ENCODE measurements at regions not wholly inside any gene's neighbourhood (a gene's known extent, or its start where the extent isn't known, plus 50 kb on each side); places are given as distances from the start of the nearest gene placed in this dataset.

GRCh38 chr4:56286763-56287162, 100.5 kb downstream of the AASDH start:
- TF ChIP-seq, protein P1, sequence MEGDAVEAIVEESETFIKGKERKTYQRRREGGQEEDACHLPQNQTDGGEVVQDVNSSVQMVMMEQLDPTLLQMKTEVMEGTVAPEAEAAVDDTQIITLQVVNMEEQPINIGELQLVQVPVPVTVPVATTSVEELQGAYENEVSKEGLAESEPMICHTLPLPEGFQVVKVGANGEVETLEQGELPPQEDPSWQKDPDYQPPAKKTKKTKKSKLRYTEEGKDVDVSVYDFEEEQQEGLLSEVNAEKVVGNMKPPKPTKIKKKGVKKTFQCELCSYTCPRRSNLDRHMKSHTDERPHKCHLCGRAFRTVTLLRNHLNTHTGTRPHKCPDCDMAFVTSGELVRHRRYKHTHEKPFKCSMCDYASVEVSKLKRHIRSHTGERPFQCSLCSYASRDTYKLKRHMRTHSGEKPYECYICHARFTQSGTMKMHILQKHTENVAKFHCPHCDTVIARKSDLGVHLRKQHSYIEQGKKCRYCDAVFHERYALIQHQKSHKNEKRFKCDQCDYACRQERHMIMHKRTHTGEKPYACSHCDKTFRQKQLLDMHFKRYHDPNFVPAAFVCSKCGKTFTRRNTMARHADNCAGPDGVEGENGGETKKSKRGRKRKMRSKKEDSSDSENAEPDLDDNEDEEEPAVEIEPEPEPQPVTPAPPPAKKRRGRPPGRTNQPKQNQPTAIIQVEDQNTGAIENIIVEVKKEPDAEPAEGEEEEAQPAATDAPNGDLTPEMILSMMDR (IDR thresholded peaks at IDR 0.05; ENCODE audit: borderline replicate concordance, insufficient read depth, low read depth, low read length), result no peak

DNA sequence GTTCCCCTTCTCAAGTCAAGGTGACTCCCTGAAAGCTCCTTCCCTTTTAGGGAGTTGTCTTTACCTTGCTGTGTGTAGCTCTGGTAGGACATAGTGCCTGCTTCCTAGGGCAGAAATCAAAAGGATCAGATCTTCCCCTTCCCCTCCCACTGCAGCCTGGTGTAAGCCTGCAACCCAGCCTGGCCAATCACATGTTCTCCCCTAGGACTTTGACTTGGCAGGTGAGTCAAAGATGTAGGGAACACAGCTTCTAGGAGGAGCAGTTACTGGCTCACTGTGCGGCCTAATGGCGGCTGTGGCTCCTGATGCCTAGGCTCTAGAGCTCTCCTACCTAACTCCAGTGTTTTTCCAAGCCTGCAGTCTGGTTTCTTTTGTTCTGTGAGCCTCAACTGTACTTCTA, 103.9 kb downstream of the AASDH start:
- TF ChIP-seq, protein P1 (IDR thresholded peaks at IDR 0.05; ENCODE audit: borderline replicate concordance, insufficient read depth, low read depth, low read length), result no peak
- no peak overlapping the region for H3K4me3 ChIP-seq (ENCODE audit: low read depth, low read length)

More at GRCh38 chr4:56286763-56287162, 100.5 kb downstream of the AASDH start:
- H3K4me3 ChIP-seq (ENCODE audit: low read depth, low read length), result no peak overlapping the region

DNA sequence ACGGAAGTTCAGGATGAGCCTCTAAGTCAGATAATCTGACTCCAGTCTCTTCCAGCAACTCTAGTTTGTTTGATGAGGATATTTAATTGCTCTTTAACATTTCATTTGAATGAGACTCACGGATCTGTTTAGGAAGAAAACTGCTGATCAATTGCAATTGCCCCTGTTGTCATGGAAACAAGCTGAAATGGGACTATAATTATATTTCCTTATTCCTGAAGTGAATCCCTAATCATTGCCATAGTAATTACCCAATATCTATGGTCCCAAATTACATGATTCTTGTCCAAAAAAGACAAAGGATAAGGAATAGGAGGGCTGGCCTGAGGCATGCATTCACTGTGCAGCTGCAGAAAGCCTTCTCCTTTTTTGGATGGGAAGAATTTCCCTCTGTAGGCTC, 105.3 kb downstream of the AASDH start:
- no peak overlapping the region for H3K4me3 ChIP-seq (ENCODE audit: low read depth, low read length)
- TF ChIP-seq, protein P1 (IDR thresholded peaks at IDR 0.05; ENCODE audit: borderline replicate concordance, insufficient read depth, low read depth, low read length), result no peak

DNA sequence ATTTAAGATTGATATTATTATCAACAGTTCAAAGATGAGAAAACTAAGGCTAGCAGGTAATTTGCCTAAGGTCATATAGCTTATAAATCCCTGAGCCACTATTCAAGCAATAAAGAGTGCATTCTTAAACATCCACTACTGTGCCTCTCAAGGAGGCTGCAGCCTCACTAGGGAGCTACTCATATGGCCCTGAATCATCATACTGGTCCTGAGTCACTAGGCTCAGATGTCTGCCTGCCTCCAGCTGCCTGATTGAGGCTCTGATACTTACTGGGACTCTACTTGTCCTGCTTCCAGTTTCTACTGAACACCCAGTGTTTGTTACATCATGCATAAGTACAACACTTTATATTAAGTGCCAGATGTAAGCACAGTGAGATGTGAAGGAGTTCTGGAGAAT, 110.7 kb downstream of the AASDH start:
- TF ChIP-seq, protein P1 (IDR thresholded peaks at IDR 0.05; ENCODE audit: borderline replicate concordance, insufficient read depth, low read depth, low read length), result no peak
- H3K4me3 ChIP-seq (ENCODE audit: low read depth, low read length), result no peak overlapping the region

DNA sequence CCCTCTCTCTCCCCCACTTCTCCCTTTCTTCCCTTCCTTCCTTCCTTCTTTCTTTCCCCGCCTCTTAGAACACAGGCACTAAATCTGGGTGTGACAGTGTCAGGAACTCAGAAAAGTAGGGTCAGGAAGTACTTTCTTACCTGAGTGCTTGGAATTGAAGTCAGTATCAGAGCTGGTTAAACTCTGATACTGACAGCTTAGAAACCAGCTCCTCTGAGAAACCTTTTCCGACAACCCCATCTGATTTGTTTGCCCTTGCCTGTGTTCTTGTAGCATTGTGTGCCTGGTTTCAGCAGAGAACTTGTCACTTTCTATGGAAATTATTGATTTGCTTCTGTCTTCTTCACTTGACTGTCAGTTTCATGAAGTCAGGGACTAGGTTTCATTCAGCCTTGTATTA, 113.9 kb downstream of the AASDH start:
- H3K4me3 ChIP-seq (ENCODE audit: low read depth, low read length), result no peak overlapping the region
- TF ChIP-seq, protein P1 (IDR thresholded peaks at IDR 0.05; ENCODE audit: borderline replicate concordance, insufficient read depth, low read depth, low read length), result no peak

DNA sequence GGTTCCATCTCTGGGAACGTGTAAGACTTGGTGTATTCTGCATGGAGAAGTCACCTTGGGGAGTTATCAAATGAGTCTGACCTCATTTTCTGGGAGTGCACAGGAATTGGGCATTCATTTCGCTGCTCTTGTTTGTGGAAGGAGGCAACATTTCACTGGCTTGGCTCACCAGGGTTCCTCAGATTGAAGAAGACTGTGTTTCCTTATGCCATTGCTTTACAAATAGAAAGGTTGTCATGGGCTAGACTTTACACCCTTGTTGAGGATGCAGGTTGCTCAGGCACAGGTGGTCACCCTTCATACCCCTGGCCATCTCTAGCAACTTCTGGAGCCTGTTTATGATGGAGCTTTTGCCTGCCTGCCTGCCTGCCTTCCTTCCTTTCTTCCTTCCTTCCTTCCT, 114.4 kb downstream of the AASDH start:
- TF ChIP-seq, protein P1 (IDR thresholded peaks at IDR 0.05; ENCODE audit: borderline replicate concordance, insufficient read depth, low read depth, low read length), result no peak
- H3K4me3 ChIP-seq (ENCODE audit: low read depth, low read length), result no peak overlapping the region

DNA sequence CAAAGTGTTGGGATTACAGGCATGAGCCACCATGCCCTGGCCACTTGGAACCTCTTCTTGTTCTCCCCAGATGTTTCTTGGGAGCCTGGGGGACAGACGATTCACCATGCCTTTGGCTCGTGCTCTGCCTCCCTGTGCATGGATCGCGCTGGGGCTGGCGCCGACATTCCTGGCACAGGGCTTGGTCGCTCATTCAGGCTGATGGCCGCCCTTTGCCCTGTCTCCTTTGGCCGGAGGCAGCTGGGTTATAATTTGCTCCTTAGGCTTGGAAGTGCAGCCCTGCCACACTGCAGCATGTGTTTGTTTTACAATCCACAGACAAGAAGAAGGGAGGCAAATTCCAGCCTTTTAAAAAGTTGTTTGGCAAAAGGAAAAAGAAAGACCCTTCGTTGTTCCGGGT, 115.3 kb downstream of the AASDH start:
- H3K4me3 ChIP-seq (ENCODE audit: low read depth, low read length), result no peak overlapping the region
- TF ChIP-seq, protein P1 (IDR thresholded peaks at IDR 0.05; ENCODE audit: borderline replicate concordance, insufficient read depth, low read depth, low read length), result no peak

All from GM12875 (cell line).